Peyer's patch (tissue), 4 donors: ENCODE measurements at regions not wholly inside any gene's neighbourhood (a gene's known extent, or its start where the extent isn't known, plus 50 kb on each side); places are given as distances from the start of the nearest gene placed in this dataset.
A peak's percentile ranks its signal among the peaks of the same experiment; 100 is the strongest.

Experiments used
- DNase-seq, 3 donors: peaks; one replicate each; pipeline ENCODE4 v3.0.0-alpha.2; 2017 to 2019
- H3K27ac ChIP-seq, 4 donors: fragments of 200-600 bp; sonication (generic); one replicate each; pipeline ENCODE4 v1.5.1; 2016 to 2019
- H3K27me3 ChIP-seq, 2 donors: fragments of 200-600 bp; sonication (generic); one replicate each; pipeline ENCODE4 v1.5.1; 2019
- H3K36me3 ChIP-seq, 3 donors: fragments of 200-600 bp; sonication (generic); one replicate each; pipeline ENCODE4 v1.5.1; 2016 to 2019
- H3K4me1 ChIP-seq, 4 donors: fragments of 200-600 bp; sonication (generic); one replicate each; pipeline ENCODE4 v1.5.1; 2016 to 2019
- H3K4me3 ChIP-seq, 4 donors: fragments of 200-600 bp; sonication (generic); 1 replicate in 3 of 4; 2 replicates in 1 of 4; pipeline ENCODE4 v1.5.1; 2016 to 2019; ENCODE audit warnings: mild to moderate bottlenecking in 1 of 4
- H3K9me3 ChIP-seq, 4 donors: fragments of 200-600 bp; sonication (generic); one replicate each; pipeline ENCODE4 v1.5.1; 2016 to 2019; ENCODE audit warnings: mild to moderate bottlenecking in 1 of 4
- POLR2A ChIP-seq, 2 donors: fragments of 450-650 bp; IDR thresholded peaks; one replicate each; pipeline ENCODE4 v1.5.1; 2017; ENCODE audit warnings: antibody characterized with exemption in 2 of 2, mild to moderate bottlenecking in 2 of 2, moderate library complexity in 2 of 2
- TF ChIP-seq, protein P1 (sequence below), 6 experiments: fragments of 450-650 bp in 4 of 6; fragments of 200-600 bp in 2 of 6; sonication (generic) in 1 of 6; IDR thresholded peaks; one replicate each; pipeline ENCODE4 v1.5.1; 2017 to 2019; ENCODE audit warnings: antibody characterized with exemption in 6 of 6, mild to moderate bottlenecking in 3 of 6, moderate library complexity in 1 of 6

DNA sequence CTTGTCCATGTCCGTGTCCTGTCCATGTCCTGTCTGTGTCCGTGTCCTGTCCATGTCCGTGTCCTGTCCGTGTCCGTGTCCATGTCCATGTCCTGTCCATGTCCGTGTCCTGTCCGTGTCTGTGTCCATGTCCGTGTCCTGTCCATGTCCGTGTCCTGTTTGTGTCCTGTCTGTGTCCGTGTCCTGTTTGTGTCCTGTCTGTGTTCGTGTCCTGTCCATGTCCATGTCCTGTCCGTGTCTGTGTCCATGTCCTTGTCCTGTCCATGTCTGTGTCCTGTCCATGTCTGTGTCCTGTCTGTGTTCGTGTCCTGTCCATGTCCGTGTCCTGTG, 55.0 kb upstream of the BHLHE23 start:
- Histone ChIP-seq H3K36me3 (no peaks in the 10 kb centered on the region), H3K4me1 (no peaks in the 10 kb centered on the region), H3K9me3 (no peaks in the 10 kb centered on the region), H3K27me3 (no peaks in the 10 kb centered on the region), H3K27ac (no peak overlapping the region), H3K4me3 (no peak overlapping the region)
- no peak for TF ChIP-seq POLR2A (IDR thresholded peaks at IDR 0.05)
- TF ChIP-seq, protein P1, sequence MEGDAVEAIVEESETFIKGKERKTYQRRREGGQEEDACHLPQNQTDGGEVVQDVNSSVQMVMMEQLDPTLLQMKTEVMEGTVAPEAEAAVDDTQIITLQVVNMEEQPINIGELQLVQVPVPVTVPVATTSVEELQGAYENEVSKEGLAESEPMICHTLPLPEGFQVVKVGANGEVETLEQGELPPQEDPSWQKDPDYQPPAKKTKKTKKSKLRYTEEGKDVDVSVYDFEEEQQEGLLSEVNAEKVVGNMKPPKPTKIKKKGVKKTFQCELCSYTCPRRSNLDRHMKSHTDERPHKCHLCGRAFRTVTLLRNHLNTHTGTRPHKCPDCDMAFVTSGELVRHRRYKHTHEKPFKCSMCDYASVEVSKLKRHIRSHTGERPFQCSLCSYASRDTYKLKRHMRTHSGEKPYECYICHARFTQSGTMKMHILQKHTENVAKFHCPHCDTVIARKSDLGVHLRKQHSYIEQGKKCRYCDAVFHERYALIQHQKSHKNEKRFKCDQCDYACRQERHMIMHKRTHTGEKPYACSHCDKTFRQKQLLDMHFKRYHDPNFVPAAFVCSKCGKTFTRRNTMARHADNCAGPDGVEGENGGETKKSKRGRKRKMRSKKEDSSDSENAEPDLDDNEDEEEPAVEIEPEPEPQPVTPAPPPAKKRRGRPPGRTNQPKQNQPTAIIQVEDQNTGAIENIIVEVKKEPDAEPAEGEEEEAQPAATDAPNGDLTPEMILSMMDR (IDR thresholded peaks at IDR 0.05) = no peak
- peak in 1 of 3 donors; percentile 36 for DNase-seq

GRCh38 chr20:63061051-63061770, 54.4 kb upstream of the BHLHE23 start:
- Histone ChIP-seq H3K4me1 (peaks cover 0 to 5% (median under 1%) of the 10 kb centered on the region in 4 donors), H3K27me3 (no peaks in the 10 kb centered on the region), H3K4me3 (no peak overlapping the region), H3K36me3 (no peaks in the 10 kb centered on the region), H3K27ac (no peak overlapping the region), H3K9me3 (no peaks in the 10 kb centered on the region)
- TF ChIP-seq POLR2A (IDR thresholded peaks at IDR 0.05) = no peak
- TF ChIP-seq, protein P1 (IDR thresholded peaks at IDR 0.05) = no peak
- peak in 2 of 3 donors; percentile 22 to 30 for DNase-seq

- no peaks in the 10 kb centered on the region for H3K9me3 ChIP-seq
- DNase-seq = peak in 2 of 3 donors; percentile 21 to 35
- H3K27me3 ChIP-seq = no peaks in the 10 kb centered on the region
Measured at GRCh38 chr20:63060057-63060991, 53.6 kb upstream of the BHLHE23 start.

DNA sequence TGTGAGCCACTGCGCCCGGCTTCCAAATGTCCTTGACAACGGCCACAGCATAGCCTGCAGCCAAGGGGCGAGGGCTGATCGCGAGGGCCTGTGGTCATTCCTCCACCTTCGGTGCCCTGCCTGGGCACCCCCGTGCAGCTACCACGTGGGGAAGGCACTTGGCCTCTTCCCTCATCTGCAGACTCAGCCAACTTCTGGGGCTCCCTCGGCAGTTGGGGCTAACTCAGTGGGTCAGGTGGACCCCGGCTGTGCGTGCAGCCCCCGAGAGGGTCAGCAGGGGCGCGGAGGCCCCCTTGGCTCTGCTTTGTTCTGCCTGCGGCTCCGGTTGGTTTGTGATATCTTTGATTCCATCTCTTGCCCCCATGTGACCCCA, 52.9 kb upstream of the BHLHE23 start:
- no peaks in the 10 kb centered on the region for H3K27me3 ChIP-seq
- no peak for TF ChIP-seq POLR2A (IDR thresholded peaks at IDR 0.05)
- TF ChIP-seq, protein P1 (IDR thresholded peaks at IDR 0.05) = no peak

More at GRCh38 chr20:63060057-63060991, 53.6 kb upstream of the BHLHE23 start:
- Histone ChIP-seq H3K4me3 (no peak overlapping the region), H3K36me3 (no peaks in the 10 kb centered on the region), H3K4me1 (peaks cover 0 to 7% (median 1%) of the 10 kb centered on the region in 4 donors), H3K27ac (no peak overlapping the region)
- TF ChIP-seq, protein P1 (IDR thresholded peaks at IDR 0.05) = no peak
- no peak for TF ChIP-seq POLR2A (IDR thresholded peaks at IDR 0.05)

DNA sequence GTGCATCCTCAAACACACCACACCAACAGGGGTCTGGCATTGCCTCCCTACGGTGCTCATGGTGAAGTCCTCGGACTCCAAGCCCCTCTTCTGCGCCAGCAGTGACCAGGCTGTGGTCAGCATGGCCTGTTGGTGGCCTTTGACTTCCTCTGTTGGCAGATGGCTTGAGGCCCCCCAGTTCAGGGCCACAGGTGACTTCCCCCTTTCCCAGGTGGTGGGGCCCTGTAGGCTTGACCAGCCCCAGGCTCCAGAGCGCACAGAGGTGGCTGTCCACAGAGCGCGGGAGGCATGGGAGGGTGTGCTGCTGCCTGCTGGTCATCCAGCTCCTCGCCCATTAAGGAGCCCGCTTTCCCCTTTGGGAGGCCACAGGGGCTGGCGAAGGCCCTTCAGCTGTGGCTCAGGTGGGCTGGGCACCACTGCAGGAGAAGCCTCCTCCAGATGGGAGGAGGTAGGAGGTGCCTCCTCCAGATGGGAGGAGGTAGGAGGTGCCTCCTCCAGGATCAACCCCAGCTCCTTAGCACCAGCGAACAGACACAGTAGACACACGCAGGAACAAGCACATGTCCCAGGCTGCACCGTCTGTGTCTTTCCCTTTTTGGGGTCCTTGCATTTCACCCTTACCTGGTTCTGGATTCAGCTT, 52.1 kb upstream of the BHLHE23 start:
- Histone ChIP-seq H3K27me3 (no peaks in the 10 kb centered on the region), H3K4me1 (peaks cover 0 to 7% (median 1%) of the 10 kb centered on the region in 4 donors), H3K27ac (no peak overlapping the region), H3K36me3 (no peaks in the 10 kb centered on the region), H3K9me3 (no peaks in the 10 kb centered on the region), H3K4me3 (no peak overlapping the region)
- peak in 2 of 3 donors; percentile 14 to 28 for DNase-seq
- no peak for TF ChIP-seq POLR2A (IDR thresholded peaks at IDR 0.05)
- TF ChIP-seq, protein P1 (IDR thresholded peaks at IDR 0.05) = no peak

More for the DNA sequence above, 52.9 kb upstream of the BHLHE23 start:
- no peaks in the 10 kb centered on the region for H3K9me3 ChIP-seq
- H3K4me3 ChIP-seq = no peak overlapping the region
- H3K36me3 ChIP-seq = no peaks in the 10 kb centered on the region
- peaks cover 0 to 7% (median 1%) of the 10 kb centered on the region in 4 donors for H3K4me1 ChIP-seq
- no peak overlapping the region for H3K27ac ChIP-seq
- peak in 2 of 3 donors; percentile 26 to 28 for DNase-seq
